ENCODE measurements at regions not wholly inside any gene's neighbourhood (a gene's known extent, or its start where the extent isn't known, plus 50 kb on each side); places are given as distances from the start of the nearest gene placed in this dataset.
A peak's percentile ranks its signal among the peaks of the same experiment; 100 is the strongest.

- no peak for DNase-seq
- Histone ChIP-seq H3K9me3 (no peaks in the 10 kb centered on the region), H3K4me3 (no peak overlapping the region), H3K27ac (no peak overlapping the region), H3K27me3 (no peaks in the 10 kb centered on the region), H3K36me3 (no peaks in the 10 kb centered on the region), H3K4me1 (no peaks in the 10 kb centered on the region)
- TF ChIP-seq CTCF (IDR thresholded peaks at IDR 0.05) (no peak), POLR2A (IDR thresholded peaks at IDR 0.05) (no peak)
- intact Hi-C loops (cut with DNase I) = no loop called here
- no peak for ATAC-seq
- WGBS, 4 donors = 54 to 73% (median 64%) methylated on average over 1 of the region's 1 CpG
Observed at GRCh38 chr7:119761776-119762175, 511.2 kb upstream of the KCND2 start.

GRCh38 chr7:119782286-119782685 is 490.7 kb upstream of the KCND2 start:
- no peak for DNase-seq
- no peak overlapping the region for H3K27ac ChIP-seq
- H3K4me3 ChIP-seq = no peak overlapping the region
- no peaks in the 10 kb centered on the region for H3K27me3 ChIP-seq
- no peaks in the 10 kb centered on the region for H3K36me3 ChIP-seq
- H3K9me3 ChIP-seq = no peaks in the 10 kb centered on the region
- ATAC-seq = no peak
- 38 to 49% (median 46%) methylated on average over 2 of the region's 2 CpGs for WGBS, 4 donors
- intact Hi-C loops (cut with DNase I) = no loop called here
- H3K4me1 ChIP-seq = no peaks in the 10 kb centered on the region
- TF ChIP-seq CTCF (IDR thresholded peaks at IDR 0.05) (no peak), POLR2A (IDR thresholded peaks at IDR 0.05) (no peak)

GRCh38 chr7:119783799-119784198 is 489.2 kb upstream of the KCND2 start:
- no peak overlapping the region for H3K4me3 ChIP-seq
- peak in 3 of 5 donors; percentile 30 to 39 (median 31) for DNase-seq
- H3K27ac ChIP-seq = no peak overlapping the region
- H3K27me3 ChIP-seq = no peaks in the 10 kb centered on the region
- intact Hi-C loops (cut with DNase I) = no loop called here
- no peaks in the 10 kb centered on the region for H3K4me1 ChIP-seq
- peak in 1 of 4 donors; percentile 48 for ATAC-seq
- WGBS, 4 donors = 6 to 12% (median 10%) methylated on average over 1 of the region's 1 CpG
- H3K9me3 ChIP-seq = no peaks in the 10 kb centered on the region
- TF ChIP-seq CTCF (IDR thresholded peaks at IDR 0.05) (no peak), POLR2A (IDR thresholded peaks at IDR 0.05) (no peak)
- H3K36me3 ChIP-seq = no peaks in the 10 kb centered on the region

GRCh38 chr7:119802147-119802546 is 470.8 kb upstream of the KCND2 start:
- no peak for TF ChIP-seq CTCF (IDR thresholded peaks at IDR 0.05)
- no peak for TF ChIP-seq POLR2A (IDR thresholded peaks at IDR 0.05)
- no peaks in the 10 kb centered on the region for H3K27me3 ChIP-seq
- H3K9me3 ChIP-seq = no peaks in the 10 kb centered on the region
- DNase-seq (no peak), ATAC-seq (no peak)
- intact Hi-C loops (cut with DNase I) = no loop called here
- no peak overlapping the region for H3K27ac ChIP-seq
- WGBS, 4 donors = 60 to 78% (median 72%) methylated on average over 6 of the region's 6 CpGs
- H3K4me1 ChIP-seq = no peaks in the 10 kb centered on the region
- no peak overlapping the region for H3K4me3 ChIP-seq
- H3K36me3 ChIP-seq = no peaks in the 10 kb centered on the region

All from heart left ventricle (tissue), 16 donors.